ENCODE measurements at regions not wholly inside any gene's neighbourhood (a gene's known extent, or its start where the extent isn't known, plus 50 kb on each side); places are given as distances from the start of the nearest gene placed in this dataset.

- DNase-seq (ENCODE audit: low spot score), result no peak
Observed at GRCh38 chr19:32251634-32252332, 93.6 kb upstream of the ZNF507 start.

GRCh38 chr19:32252333-32252669 is 93.1 kb upstream of the ZNF507 start:
- DNase-seq (ENCODE audit: low spot score), result no peak

GRCh38 chr19:32253683-32254508 is 91.5 kb upstream of the ZNF507 start:
- DNase-seq (ENCODE audit: low spot score), result no peak

- no peak for DNase-seq (ENCODE audit: low spot score)
Observed at GRCh38 chr19:32254509-32254890, 90.9 kb upstream of the ZNF507 start.

- DNase-seq (ENCODE audit: low spot score), result no peak
Observed at GRCh38 chr19:32255536-32256295, 89.7 kb upstream of the ZNF507 start.

- DNase-seq (ENCODE audit: low spot score), result no peak
Observed at GRCh38 chr19:32256341-32256975, 89.0 kb upstream of the ZNF507 start.

- no peak for DNase-seq (ENCODE audit: low spot score)
Observed at GRCh38 chr19:32257326-32258073, 87.9 kb upstream of the ZNF507 start.

- no peak for DNase-seq (ENCODE audit: low spot score)
Observed at GRCh38 chr19:32258167-32258566, 87.2 kb upstream of the ZNF507 start.

- DNase-seq (ENCODE audit: low spot score), result no peak
Observed at GRCh38 chr19:32264568-32264967, 80.8 kb upstream of the ZNF507 start.

- no peak for DNase-seq (ENCODE audit: low spot score)
Observed at GRCh38 chr19:32265995-32266394, 79.4 kb upstream of the ZNF507 start.

GRCh38 chr19:32266460-32266859 is 79.0 kb upstream of the ZNF507 start:
- DNase-seq (ENCODE audit: low spot score), result no peak

GRCh38 chr19:32268381-32268780 is 77.0 kb upstream of the ZNF507 start:
- DNase-seq (ENCODE audit: low spot score), result no peak

- no peak for DNase-seq (ENCODE audit: low spot score)
Observed at GRCh38 chr19:32269831-32270230, 75.6 kb upstream of the ZNF507 start.

- no peak for DNase-seq (ENCODE audit: low spot score)
Observed at GRCh38 chr19:32273483-32273882, 71.9 kb upstream of the ZNF507 start.

- DNase-seq (ENCODE audit: low spot score), result peak; percentile 24
Observed at GRCh38 chr19:32287086-32287485, 58.3 kb upstream of the ZNF507 start.

- peak; percentile 11 for DNase-seq (ENCODE audit: low spot score)
Observed at GRCh38 chr19:32287811-32288227, 57.6 kb upstream of the ZNF507 start.

GRCh38 chr19:32289566-32290210 is 55.7 kb upstream of the ZNF507 start:
- DNase-seq (ENCODE audit: low spot score), result no peak

- DNase-seq (ENCODE audit: low spot score), result no peak
Observed at GRCh38 chr19:32291876-32292275, 53.5 kb upstream of the ZNF507 start.

GRCh38 chr19:32294871-32295438 is 50.5 kb upstream of the ZNF507 start:
- no peak for DNase-seq (ENCODE audit: low spot score)

Data from NAMALWA (cell line).